AG09319 (cell line): ENCODE measurements at regions not wholly inside any gene's neighbourhood (a gene's known extent, or its start where the extent isn't known, plus 50 kb on each side); places are given as distances from the start of the nearest gene placed in this dataset.

ENCODE experiments used
- DNase-seq: peaks from one replicate; pipeline ENCODE4 v3.0.0-alpha.2; 2010; ENCODE audit warnings: low read depth; ENCODE audit errors: extremely low read depth
- CTCF ChIP-seq: IDR thresholded peaks from 2 replicates; pipeline ENCODE4 v1.5.1; 2011; ENCODE audit warnings: low read depth, mild to moderate bottlenecking, inconsistent platforms, low read length, moderate library complexity

DNA sequence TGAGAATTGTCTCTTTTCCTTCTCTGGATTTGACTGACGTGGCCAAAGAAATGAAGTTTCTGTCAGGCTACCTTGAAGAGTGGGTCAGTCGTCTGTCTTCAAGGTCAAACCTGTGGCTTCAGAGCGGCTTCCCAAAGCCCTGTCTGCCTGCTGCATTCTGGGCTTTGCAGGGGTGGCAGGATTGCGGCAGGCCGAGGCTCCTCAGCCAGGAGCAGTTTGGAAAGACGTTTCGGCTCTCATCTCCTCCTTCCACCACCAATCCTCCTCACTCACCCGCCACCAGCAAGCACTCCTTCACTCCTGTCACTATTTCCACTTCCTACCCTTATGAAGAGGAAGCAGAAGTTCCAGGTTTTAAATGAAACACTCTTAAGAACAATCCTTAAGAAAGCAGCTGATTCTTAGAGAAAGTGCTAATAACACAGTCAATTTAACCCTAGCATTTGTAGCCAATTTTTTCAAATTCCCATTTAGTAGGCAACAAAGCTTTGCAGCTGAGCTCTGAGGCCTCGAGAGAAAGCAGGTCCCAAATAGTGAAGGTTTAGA, 351.7 kb downstream of the ZNF608 start:
- TF ChIP-seq CTCF = no peak
- DNase-seq = no peak

DNA sequence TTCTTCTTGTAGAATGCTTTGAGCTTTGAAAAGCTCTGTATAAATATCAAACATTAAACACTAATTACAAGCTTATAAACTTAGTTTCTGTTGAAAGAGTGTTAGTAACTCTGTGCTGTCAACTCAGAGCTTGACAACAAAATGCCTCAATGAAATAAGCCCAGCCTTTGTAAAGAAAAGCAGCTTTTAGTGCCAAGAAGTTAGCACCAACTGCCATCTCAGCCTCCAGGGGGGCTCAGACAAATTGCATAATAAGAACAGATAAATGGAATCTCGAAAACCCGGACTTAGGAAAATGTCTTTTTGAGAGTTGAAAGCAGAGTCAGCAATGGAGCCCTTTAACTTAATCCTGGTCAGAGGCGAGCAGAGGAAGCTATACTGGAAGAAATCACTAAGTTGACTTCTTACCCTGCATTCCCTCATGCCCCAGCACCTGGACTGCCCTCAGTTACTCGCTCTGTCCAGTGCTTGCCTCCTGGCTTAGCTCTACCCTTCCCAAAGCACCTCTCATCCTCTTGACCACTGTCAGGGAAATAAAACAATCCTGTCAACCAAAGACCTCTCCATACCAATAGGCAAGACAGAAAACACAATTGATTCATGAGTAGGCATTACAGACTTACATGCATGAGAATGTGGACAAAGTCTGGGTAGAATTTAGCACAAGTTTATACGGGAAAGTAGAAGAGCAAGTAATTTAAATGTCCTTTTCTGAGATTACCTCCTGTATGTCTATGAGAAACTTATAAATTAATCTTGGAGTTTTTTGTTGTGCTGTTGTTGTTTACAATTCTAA, 352.7 kb downstream of the ZNF608 start:
- no peak for DNase-seq
- TF ChIP-seq CTCF = no peak

DNA sequence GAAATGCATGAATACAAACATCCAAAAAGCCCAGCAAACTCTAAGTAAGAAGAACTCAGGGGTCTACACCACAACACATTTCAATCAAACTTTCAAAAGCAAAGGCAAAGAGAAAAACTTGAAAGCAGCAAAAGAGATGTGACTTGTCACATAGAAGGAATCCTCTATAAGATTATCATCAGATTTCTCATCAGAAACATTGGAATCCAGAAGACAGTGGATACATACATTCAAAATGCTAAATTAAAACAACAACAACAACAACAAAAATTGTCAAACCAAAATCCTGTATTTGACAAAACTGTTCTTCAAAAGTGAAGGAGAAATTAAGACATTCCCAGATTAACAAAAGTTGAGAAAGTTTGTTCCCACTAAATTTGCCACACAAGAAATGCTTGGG, 362.7 kb downstream of the ZNF608 start:
- DNase-seq = no peak
- TF ChIP-seq CTCF = no peak

GRCh38 chr5:124377386-124377785, 369.1 kb downstream of the ZNF608 start:
- no peak for DNase-seq
- no peak for TF ChIP-seq CTCF

DNA sequence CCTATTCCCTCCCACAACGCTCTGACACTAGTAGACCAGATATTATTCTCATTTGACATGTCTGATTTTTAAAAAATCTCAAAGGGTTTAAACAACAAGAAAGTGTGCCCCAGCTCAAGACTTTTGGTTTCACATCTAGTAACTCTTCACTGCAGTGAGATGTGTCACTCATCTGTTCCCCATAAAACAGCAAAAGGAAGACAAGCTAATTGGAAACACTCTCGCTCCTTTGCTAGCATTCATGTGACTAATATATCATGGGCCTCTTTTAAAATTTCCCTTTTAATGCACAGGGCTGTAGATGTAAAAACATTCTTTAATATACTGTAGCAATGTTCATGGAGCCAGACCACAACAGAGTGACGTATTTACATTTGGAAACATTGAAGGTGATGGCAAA, 372.6 kb downstream of the ZNF608 start:
- no peak for DNase-seq
- no peak for TF ChIP-seq CTCF

- DNase-seq = no peak
- TF ChIP-seq CTCF = no peak
These were observed 374.0 kb downstream of the ZNF608 start for GRCh38 chr5:124372457-124372856.

DNA sequence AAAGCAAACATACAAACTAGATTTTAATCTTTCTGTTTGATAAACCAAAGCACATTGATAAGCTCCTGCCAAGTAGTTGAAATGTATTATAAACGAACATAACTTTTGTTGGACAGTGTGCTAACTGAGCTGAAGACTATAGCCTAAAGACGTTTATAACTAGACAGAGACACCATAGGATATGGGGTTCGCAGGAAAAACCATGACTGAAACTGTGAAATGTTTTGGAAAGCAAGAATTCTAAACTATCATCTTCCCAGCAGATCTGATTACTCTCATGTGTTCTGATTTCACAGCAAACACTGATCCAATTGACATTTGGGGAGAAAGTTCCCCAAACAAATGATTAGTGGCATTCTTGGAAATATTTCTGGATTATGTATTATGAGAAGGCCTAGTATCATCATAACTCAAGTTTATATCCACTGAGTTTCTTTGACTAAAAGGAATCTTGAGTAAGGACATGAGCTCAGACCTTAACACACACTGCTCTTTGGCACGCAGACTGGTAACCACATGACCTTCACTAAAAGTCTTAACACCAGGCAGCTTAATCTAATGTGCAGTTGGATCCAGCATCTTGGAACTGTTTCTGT, 375.2 kb downstream of the ZNF608 start:
- peak; percentile 75 for DNase-seq
- no peak for TF ChIP-seq CTCF
